ENCODE measurements at regions not wholly inside any gene's neighbourhood (a gene's known extent, or its start where the extent isn't known, plus 50 kb on each side); places are given as distances from the start of the nearest gene placed in this dataset.

GRCh38 chr1:87632232-87632631 is 303.6 kb downstream of the LMO4 start:
- H3K9ac ChIP-seq (ENCODE audit: control insufficient read depth, insufficient read depth, low read length) = no peak overlapping the region
- ChIA-PET POLR2A (no interaction called here), RAD21 (ENCODE audit: unreplicated experiment) (no interaction called here), CTCF (no interaction called here), SMC1A (ENCODE audit: uncharacterized antibody, unreplicated experiment) (interaction anchor here (1.0 to 1.3 kb wide), 2 partner anchors 13 to 106 kb away, joined by 3 to 4 read pairs; no protein-coding TSS in a partner anchor)
- no peaks in the 10 kb centered on the region for H3K27me3 ChIP-seq (replicated peaks in 1 of 2; ENCODE audit: control insufficient read depth in 2 of 2, insufficient read depth in 2 of 2, low read length in 1 of 2)
- no peaks in the 10 kb centered on the region for H3K4me1 ChIP-seq (ENCODE audit: control insufficient read depth, insufficient read depth, low read length)
- H3K36me3 ChIP-seq (ENCODE audit: control insufficient read depth in 2 of 2, insufficient read depth in 2 of 2, low read length in 1 of 2) = no peaks in the 10 kb centered on the region
- H3K4me2 ChIP-seq (ENCODE audit: control insufficient read depth, insufficient read depth) = no peak overlapping the region
- DNase-seq (ENCODE audit: low read depth, low spot score) (no peak), FAIRE-seq (no peak), ATAC-seq (no peak)
- in situ Hi-C loops (cut with MboI) = no loop called here
- no peak overlapping the region for H3K4me3 ChIP-seq
- no peaks in the 10 kb centered on the region for H3K79me2 ChIP-seq (ENCODE audit: control insufficient read depth, insufficient read depth, low read length)
- WGBS (ENCODE audit: insufficient coverage, insufficient replicate concordance, low lambda C conversion rate, missing lambda C conversion rate) = 2% methylated on average over 3 of the region's 3 CpGs
- no peaks in the 10 kb centered on the region; the same call in 2 of the 3 replicates for H3K9me3 ChIP-seq (replicated peaks; ENCODE audit: control insufficient read depth, insufficient read depth, low read length)
- TF ChIP-seq USF1 (IDR thresholded peaks at IDR 0.05; ENCODE audit: borderline replicate concordance, extremely low read length, insufficient read depth, low read depth, low read length) (no peak), SPI1 (IDR thresholded peaks at IDR 0.05; ENCODE audit: borderline replicate concordance, insufficient read depth, low read depth, low read length) (no peak), NFXL1 (IDR thresholded peaks at IDR 0.05; ENCODE audit: borderline replicate concordance) (no peak), HCFC1 (IDR thresholded peaks at IDR 0.05; ENCODE audit: low read length) (no peak), CBX5 (IDR thresholded peaks at IDR 0.05; ENCODE audit: low read depth) (no peak), GABPA (IDR thresholded peaks at IDR 0.05; ENCODE audit: low read depth) (no peak), WRNIP1 (IDR thresholded peaks at IDR 0.05; ENCODE audit: borderline replicate concordance, low read depth, low read length) (no peak), ZNF592 (IDR thresholded peaks at IDR 0.05) (no peak)
- no peak overlapping the region for H2AFZ ChIP-seq (ENCODE audit: control insufficient read depth, low read depth, low read length)
- intact Hi-C loops (cut with micrococcal nuclease; ENCODE audit: unreplicated experiment) = no loop called here
- H3K27ac ChIP-seq (ENCODE audit: control insufficient read depth, insufficient read depth) = no peak overlapping the region
- no TSS peak for BruUV-seq (replicated peaks)
- H4K20me1 ChIP-seq (ENCODE audit: control insufficient read depth, insufficient read depth) = no peaks in the 10 kb centered on the region

All from GM12878 (cell line).